Mesothelial cell of epicardium (in vitro differentiated cells): ENCODE measurements at regions not wholly inside any gene's neighbourhood (a gene's known extent, or its start where the extent isn't known, plus 50 kb on each side); places are given as distances from the start of the nearest gene placed in this dataset.

ENCODE experiments used
- DNase-seq, 2 experiments: peaks; one replicate each; pipeline ENCODE4 v3.0.0; 2021; ENCODE audit warnings: low spot score in 2 of 2; ENCODE audit not compliant: unreplicated experiment in 2 of 2
- H3K27ac Mint-ChIP-seq: 2 replicates; pipeline ENCODE4 v1.8.0; 2021; ENCODE audit warnings: mixed read lengths
- H3K27me3 Mint-ChIP-seq: 2 replicates; pipeline ENCODE4 v1.8.0; 2021; ENCODE audit warnings: low read depth, mixed read lengths
- H3K36me3 Mint-ChIP-seq: 2 replicates; pipeline ENCODE4 v1.8.0; 2021; ENCODE audit warnings: mixed read lengths
- H3K4me1 Mint-ChIP-seq: 2 replicates; pipeline ENCODE4 v1.8.0; 2021; ENCODE audit warnings: mixed read lengths
- H3K4me3 Mint-ChIP-seq: 2 replicates; pipeline ENCODE4 v1.8.0; 2021; ENCODE audit warnings: mild to moderate bottlenecking, moderate library complexity, mixed read lengths
- H3K9me3 Mint-ChIP-seq: 2 replicates; pipeline ENCODE4 v1.8.0; 2021; ENCODE audit warnings: mixed read lengths
- CTCF ChIP-seq: fragments of 200-600 bp; sonication (generic); IDR thresholded peaks from one replicate; pipeline ENCODE4 v1.5.0; 2021; ENCODE audit warnings: antibody characterized with exemption; ENCODE audit not compliant: unreplicated experiment

- Mint-ChIP-seq H3K27ac (no peak overlapping the region), H3K27me3 (no peaks in the 10 kb centered on the region), H3K4me3 (no peak overlapping the region), H3K4me1 (no peaks in the 10 kb centered on the region), H3K9me3 (peaks cover 3% of the 10 kb centered on the region), H3K36me3 (no peaks in the 10 kb centered on the region)
- no peak for TF ChIP-seq CTCF
- DNase-seq, result no peak
These were observed 497.6 kb downstream of the SUCLG1 start for GRCh38 chr2:83961512-83961911.

- H3K9me3 Mint-ChIP-seq, result peaks cover 3% of the 10 kb centered on the region
- H3K27me3 Mint-ChIP-seq, result no peaks in the 10 kb centered on the region
- H3K36me3 Mint-ChIP-seq, result no peaks in the 10 kb centered on the region
- no peak overlapping the region for H3K27ac Mint-ChIP-seq
- no peaks in the 10 kb centered on the region for H3K4me1 Mint-ChIP-seq
- no peak for DNase-seq
- H3K4me3 Mint-ChIP-seq, result no peak overlapping the region
- no peak for TF ChIP-seq CTCF
These were observed 498.7 kb downstream of the SUCLG1 start for GRCh38 chr2:83960371-83960770.

- Mint-ChIP-seq H3K4me1 (no peaks in the 10 kb centered on the region), H3K9me3 (peaks cover 3% of the 10 kb centered on the region), H3K27ac (no peak overlapping the region), H3K4me3 (no peak overlapping the region), H3K27me3 (no peaks in the 10 kb centered on the region), H3K36me3 (no peaks in the 10 kb centered on the region)
- no peak for DNase-seq
- TF ChIP-seq CTCF, result no peak
These were observed 499.8 kb downstream of the SUCLG1 start for GRCh38 chr2:83959266-83959665.

- Mint-ChIP-seq H3K4me3 (no peak overlapping the region), H3K36me3 (no peaks in the 10 kb centered on the region), H3K27me3 (no peaks in the 10 kb centered on the region), H3K4me1 (no peaks in the 10 kb centered on the region), H3K27ac (no peak overlapping the region), H3K9me3 (no peaks in the 10 kb centered on the region)
- no peak for TF ChIP-seq CTCF
- DNase-seq, result no peak
These were observed 502.1 kb downstream of the SUCLG1 start for GRCh38 chr2:83956991-83957390.

- no peaks in the 10 kb centered on the region for H3K36me3 Mint-ChIP-seq
- H3K9me3 Mint-ChIP-seq, result no peaks in the 10 kb centered on the region
- no peaks in the 10 kb centered on the region for H3K27me3 Mint-ChIP-seq
- no peak for DNase-seq
- H3K4me3 Mint-ChIP-seq, result no peak overlapping the region
- no peaks in the 10 kb centered on the region for H3K4me1 Mint-ChIP-seq
- peak overlapping the region; percentile 55 for H3K27ac Mint-ChIP-seq
- TF ChIP-seq CTCF, result no peak
These were observed 505.4 kb downstream of the SUCLG1 start for GRCh38 chr2:83953697-83954096.

GRCh38 chr2:83951378-83951947, 507.6 kb downstream of the SUCLG1 start:
- no peak overlapping the region for H3K27ac Mint-ChIP-seq
- no peaks in the 10 kb centered on the region for H3K36me3 Mint-ChIP-seq
- no peak for DNase-seq
- H3K9me3 Mint-ChIP-seq, result no peaks in the 10 kb centered on the region
- no peaks in the 10 kb centered on the region for H3K4me1 Mint-ChIP-seq
- H3K27me3 Mint-ChIP-seq, result peaks cover 4% of the 10 kb centered on the region
- TF ChIP-seq CTCF, result no peak
- H3K4me3 Mint-ChIP-seq, result no peak overlapping the region
